ENCODE measurements at regions not wholly inside any gene's neighbourhood (a gene's known extent, or its start where the extent isn't known, plus 50 kb on each side); places are given as distances from the start of the nearest gene placed in this dataset.

DNA sequence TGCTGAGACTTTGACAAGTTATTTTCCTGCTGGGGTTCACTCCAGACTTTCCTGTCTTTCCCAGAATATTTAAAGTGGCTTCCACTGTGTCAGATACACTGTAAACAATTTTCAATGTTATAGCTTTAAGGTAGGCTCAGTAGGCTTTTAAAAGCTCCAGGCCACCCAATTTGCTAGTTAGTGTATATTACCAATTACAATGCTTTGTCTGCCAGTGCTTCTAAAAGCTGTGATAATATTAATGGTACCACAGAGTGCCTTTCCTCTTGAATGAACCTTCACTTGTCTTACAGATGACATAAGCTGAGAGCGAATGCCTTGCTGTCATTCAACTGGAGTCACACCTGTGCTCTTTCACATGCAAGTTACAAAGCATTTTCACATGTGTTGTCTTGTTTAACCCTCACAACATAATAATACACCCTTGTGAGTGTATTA is 239.7 kb upstream of the HTR2A start:
- no peaks in the 10 kb centered on the region for H3K27me3 ChIP-seq (ENCODE audit: control insufficient read depth in 1 of 2, insufficient read depth in 2 of 2, low read length in 2 of 2)
- ATAC-seq (no peak), DNase-seq (ENCODE audit: low spot score) (no peak), FAIRE-seq (no peak)
- BruUV-seq (replicated peaks) = no TSS peak
- 53% methylated on average over 1 of the region's 1 CpG for WGBS (ENCODE audit: low lambda C conversion rate)
- no peak overlapping the region for H3K27ac ChIP-seq (ENCODE audit: extremely low read length, insufficient read depth, low read length)
- TF ChIP-seq, protein P1, sequence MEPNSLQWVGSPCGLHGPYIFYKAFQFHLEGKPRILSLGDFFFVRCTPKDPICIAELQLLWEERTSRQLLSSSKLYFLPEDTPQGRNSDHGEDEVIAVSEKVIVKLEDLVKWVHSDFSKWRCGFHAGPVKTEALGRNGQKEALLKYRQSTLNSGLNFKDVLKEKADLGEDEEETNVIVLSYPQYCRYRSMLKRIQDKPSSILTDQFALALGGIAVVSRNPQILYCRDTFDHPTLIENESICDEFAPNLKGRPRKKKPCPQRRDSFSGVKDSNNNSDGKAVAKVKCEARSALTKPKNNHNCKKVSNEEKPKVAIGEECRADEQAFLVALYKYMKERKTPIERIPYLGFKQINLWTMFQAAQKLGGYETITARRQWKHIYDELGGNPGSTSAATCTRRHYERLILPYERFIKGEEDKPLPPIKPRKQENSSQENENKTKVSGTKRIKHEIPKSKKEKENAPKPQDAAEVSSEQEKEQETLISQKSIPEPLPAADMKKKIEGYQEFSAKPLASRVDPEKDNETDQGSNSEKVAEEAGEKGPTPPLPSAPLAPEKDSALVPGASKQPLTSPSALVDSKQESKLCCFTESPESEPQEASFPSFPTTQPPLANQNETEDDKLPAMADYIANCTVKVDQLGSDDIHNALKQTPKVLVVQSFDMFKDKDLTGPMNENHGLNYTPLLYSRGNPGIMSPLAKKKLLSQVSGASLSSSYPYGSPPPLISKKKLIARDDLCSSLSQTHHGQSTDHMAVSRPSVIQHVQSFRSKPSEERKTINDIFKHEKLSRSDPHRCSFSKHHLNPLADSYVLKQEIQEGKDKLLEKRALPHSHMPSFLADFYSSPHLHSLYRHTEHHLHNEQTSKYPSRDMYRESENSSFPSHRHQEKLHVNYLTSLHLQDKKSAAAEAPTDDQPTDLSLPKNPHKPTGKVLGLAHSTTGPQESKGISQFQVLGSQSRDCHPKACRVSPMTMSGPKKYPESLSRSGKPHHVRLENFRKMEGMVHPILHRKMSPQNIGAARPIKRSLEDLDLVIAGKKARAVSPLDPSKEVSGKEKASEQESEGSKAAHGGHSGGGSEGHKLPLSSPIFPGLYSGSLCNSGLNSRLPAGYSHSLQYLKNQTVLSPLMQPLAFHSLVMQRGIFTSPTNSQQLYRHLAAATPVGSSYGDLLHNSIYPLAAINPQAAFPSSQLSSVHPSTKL (CRISPR knock-in tag; IDR thresholded peaks at IDR 0.05) = no peak
- no peak for TF ChIP-seq ZNF143 (CRISPR knock-in tag; IDR thresholded peaks at IDR 0.05)
- no peak for TF ChIP-seq ZNF12 (CRISPR knock-in tag; IDR thresholded peaks at IDR 0.05)
- no peak for TF ChIP-seq ZNF121 (CRISPR knock-in tag; IDR thresholded peaks at IDR 0.05)
- no peak for TF ChIP-seq ZMAT3 (CRISPR knock-in tag; conservative IDR thresholded peaks at IDR 0.05)
- TF ChIP-seq ZNF337 (CRISPR knock-in tag; IDR thresholded peaks at IDR 0.05; ENCODE audit: borderline replicate concordance, low read depth) = no peak
- no peak for TF ChIP-seq ZNF367 (CRISPR knock-in tag; IDR thresholded peaks at IDR 0.05; ENCODE audit: borderline replicate concordance)
- TF ChIP-seq RFX1 (IDR thresholded peaks at IDR 0.05) = no peak
- no peak for TF ChIP-seq ZMYM4 (CRISPR knock-in tag; IDR thresholded peaks at IDR 0.05)
- TF ChIP-seq, protein P2, sequence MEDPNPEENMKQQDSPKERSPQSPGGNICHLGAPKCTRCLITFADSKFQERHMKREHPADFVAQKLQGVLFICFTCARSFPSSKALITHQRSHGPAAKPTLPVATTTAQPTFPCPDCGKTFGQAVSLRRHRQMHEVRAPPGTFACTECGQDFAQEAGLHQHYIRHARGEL (CRISPR knock-in tag; IDR thresholded peaks at IDR 0.05) = no peak
- no peak overlapping the region for H3K9ac ChIP-seq (ENCODE audit: insufficient read depth, low read depth, low read length)
- ChIA-PET CTCF (ENCODE audit: low intra/inter-chr PET ratio, low total read pairs) (no interaction called here), POLR2A (no interaction called here)
- no peaks in the 10 kb centered on the region for H3K79me2 ChIP-seq (ENCODE audit: insufficient read depth, low read length)
- no peaks in the 10 kb centered on the region for H3K9me3 ChIP-seq (ENCODE audit: low read length)
- intact Hi-C loops (cut with micrococcal nuclease; ENCODE audit: unreplicated experiment) = no loop called here
- H3K4me1 ChIP-seq (ENCODE audit: insufficient read depth, low read length) = no peaks in the 10 kb centered on the region
- in situ Hi-C loops (cut with HindIII; ENCODE audit: extremely low pct_ligation_motif_present, low pct_unique_long_range_greater_than_20kb) = no loop called here
- H3K36me3 ChIP-seq (replicated peaks in 1 of 2; ENCODE audit: control insufficient read depth in 1 of 2, insufficient read depth in 2 of 2, low read length in 2 of 2) = no peaks in the 10 kb centered on the region
- H3K4me3 ChIP-seq (replicated peaks in 1 of 3; ENCODE audit: insufficient read depth in 1 of 3, low read depth in 2 of 3, low read length in 3 of 3) = no peak overlapping the region
- H4K20me1 ChIP-seq (ENCODE audit: insufficient read depth, low read length) = no peaks in the 10 kb centered on the region
- H3K4me2 ChIP-seq (ENCODE audit: low read depth, low read length) = no peak overlapping the region
- no peak overlapping the region for H2AFZ ChIP-seq (ENCODE audit: low read length)

All from HepG2 (cell line).